HG03457 (cell line): ENCODE measurements at regions not wholly inside any gene's neighbourhood (a gene's known extent, or its start where the extent isn't known, plus 50 kb on each side); places are given as distances from the start of the nearest gene placed in this dataset.

Experiments
- ATAC-seq: cut with Tn5 transposase; IDR thresholded peaks from one replicate; pipeline ENCODE4 v1.9.1; 2021; ENCODE audit warnings: moderate number of reproducible peaks; ENCODE audit not compliant: unreplicated experiment

GRCh38 chr4:140281828-140282552, 91.5 kb upstream of the SCOC start:
- ATAC-seq: no peak

GRCh38 chr4:140277576-140277975, 95.9 kb upstream of the SCOC start:
- no peak for ATAC-seq

- no peak for ATAC-seq
These were observed 101.9 kb upstream of the SCOC start for GRCh38 chr4:140271553-140271952.

- no peak for ATAC-seq
These were observed 104.1 kb upstream of the SCOC start for GRCh38 chr4:140269369-140269768.

GRCh38 chr4:140268186-140268841, 105.1 kb upstream of the SCOC start:
- ATAC-seq: no peak

GRCh38 chr4:140267576-140267975, 105.9 kb upstream of the SCOC start:
- ATAC-seq: no peak

DNA sequence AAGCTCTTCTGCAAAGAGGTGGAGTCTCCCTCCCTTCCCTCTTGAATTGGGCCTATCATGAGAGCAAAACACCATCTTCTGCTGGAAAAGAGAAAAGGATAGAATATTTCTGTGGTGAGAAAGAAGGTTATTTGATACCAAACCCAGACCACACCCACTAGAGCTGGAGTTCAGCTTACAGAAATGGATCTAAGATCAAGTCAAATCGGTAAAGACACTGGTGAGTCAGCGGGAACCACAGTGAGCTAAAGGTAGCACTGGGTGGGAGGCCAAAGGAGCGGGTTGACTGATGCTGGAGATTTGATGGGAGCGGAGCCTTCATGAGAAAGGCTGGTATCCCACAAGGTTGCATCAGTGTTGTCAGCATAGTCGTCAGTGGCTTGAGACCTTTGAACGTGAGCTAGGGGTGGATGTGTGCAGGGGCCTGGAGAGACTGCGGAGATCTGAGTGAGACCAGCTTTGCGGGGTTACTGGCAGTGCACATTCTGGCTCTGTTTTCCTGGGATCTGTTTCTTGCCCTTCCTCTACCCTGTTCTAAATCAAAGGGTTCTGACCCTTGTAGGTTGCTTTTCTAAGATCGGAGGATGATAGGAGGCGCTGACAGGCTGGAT, 106.4 kb upstream of the SCOC start:
- no peak for ATAC-seq

DNA sequence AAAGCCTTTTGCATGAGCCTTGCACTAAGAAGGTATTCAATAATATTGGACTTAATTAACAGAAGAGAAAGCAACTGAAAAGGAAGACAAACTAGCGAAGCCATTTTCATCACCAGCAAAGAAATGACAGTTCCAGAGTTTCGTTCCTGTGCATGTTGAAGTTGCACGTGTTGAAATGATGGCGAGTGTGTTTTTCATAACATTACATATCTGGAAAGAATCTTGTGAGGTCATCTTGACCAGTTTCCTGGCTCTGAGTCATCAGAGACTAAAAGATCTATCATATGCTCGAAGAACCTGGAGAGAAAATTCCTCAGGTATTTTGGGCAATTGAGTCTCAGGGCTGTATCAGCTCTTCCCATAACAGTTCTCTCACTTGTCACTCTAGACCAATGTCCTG, 106.2 kb upstream of the MAML3 start:
- no peak for ATAC-seq

DNA sequence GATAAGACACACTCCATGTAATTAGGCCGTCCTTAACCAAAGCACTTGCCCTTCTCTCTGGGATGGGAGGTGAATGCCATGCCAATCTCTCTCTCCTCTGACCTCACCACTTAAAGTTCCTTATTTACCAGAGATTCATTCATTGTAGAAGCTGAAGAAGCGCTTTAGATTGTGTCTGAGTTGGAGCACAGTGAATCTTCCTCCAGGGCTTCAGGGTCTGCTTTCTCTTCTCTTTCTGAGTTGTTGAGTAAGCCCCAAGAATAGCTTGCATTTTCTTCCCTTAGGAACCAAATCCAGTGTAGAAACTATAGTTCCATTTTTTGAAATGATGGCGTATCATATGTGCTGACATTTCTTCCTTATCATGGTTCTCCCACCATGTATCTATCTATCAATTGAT, 104.5 kb upstream of the MAML3 start:
- no peak for ATAC-seq

- ATAC-seq: no peak
These were observed 103.7 kb upstream of the MAML3 start for GRCh38 chr4:140257461-140258305.

- ATAC-seq: no peak
These were observed 103.0 kb upstream of the MAML3 start for GRCh38 chr4:140256941-140257340.

- no peak for ATAC-seq
These were observed 102.4 kb upstream of the MAML3 start for GRCh38 chr4:140256335-140256734.

DNA sequence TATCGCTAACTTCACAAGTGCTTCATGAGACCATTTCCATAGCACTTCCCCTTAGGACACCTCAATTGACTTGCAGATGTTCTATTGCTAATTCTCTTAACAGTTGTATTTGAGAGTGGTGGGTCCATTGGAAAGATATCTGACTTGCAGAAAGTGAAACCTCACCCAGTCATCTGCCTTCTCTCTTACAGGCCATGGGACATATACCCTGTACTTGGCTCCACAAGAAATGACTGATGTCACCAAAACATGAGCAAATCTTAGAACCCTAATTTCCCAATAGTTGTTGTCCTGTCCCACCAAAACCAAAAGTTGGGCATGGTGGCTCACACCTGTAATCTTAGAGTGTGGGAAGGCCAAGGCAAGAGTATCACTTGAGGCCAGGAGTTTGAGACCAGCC, 101.9 kb upstream of the MAML3 start:
- ATAC-seq: no peak

DNA sequence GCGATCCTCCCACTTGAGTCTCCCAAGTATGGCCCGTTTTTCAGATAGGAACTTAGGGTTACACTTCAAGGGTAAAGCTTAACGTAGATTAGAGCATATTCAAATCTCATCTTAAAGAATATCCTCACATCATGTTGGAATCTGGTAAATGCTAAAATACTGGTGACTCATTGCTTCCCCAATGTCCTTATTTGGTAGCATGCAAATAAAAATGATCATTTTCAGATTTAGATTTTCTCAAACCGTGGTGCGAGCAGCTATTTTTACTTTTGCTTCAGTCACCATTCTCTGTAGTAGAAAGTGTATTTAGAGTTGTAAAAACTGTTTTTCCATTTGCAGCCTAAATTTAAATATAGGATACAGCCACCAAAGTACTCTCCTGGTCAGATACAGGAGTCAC, 101.5 kb upstream of the MAML3 start:
- no peak for ATAC-seq

GRCh38 chr4:140254651-140255299, 100.8 kb upstream of the MAML3 start:
- no peak for ATAC-seq

GRCh38 chr4:140253556-140254027, 99.6 kb upstream of the MAML3 start:
- no peak for ATAC-seq

DNA sequence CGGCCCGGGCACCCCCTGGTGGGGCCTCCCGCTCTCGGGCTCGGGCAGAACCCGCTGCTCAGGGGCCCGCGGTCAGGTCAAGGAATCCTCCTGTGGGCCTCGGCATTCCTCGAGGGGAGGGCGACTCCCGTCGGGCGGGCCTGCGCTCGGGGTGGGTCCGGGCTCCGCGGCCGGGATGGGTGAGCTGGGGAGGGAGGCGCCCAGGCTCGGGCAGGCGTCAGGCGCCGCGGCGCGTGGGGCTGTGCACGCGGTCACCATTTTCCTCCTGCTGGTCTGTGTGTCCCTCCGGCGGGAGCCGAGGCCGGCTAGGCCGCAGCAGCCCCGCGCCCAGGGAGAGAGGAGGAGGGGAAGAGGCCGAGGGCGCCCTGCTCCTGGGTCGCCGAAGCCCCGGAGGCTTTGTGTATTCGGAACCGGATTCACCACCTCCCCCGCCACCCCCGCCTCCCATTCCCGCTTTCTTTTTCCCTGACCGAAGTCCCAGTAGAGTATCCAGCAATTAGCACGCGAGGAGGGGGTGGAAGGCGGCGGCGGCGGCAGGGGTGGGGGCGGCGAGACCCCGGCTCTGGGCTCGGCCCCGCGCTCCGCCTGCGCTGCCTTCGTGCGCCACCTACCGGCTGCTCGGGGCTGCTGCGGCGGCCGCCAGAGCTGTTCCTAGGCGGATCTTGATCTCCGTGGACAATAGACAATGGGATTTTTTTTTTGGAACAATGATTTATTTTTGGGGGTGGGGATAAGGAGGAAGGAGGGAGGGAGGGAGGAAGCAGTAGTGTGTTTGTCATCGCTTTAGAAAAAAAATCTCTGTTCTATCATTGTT, 99.0 kb upstream of the MAML3 start:
- no peak for ATAC-seq

DNA sequence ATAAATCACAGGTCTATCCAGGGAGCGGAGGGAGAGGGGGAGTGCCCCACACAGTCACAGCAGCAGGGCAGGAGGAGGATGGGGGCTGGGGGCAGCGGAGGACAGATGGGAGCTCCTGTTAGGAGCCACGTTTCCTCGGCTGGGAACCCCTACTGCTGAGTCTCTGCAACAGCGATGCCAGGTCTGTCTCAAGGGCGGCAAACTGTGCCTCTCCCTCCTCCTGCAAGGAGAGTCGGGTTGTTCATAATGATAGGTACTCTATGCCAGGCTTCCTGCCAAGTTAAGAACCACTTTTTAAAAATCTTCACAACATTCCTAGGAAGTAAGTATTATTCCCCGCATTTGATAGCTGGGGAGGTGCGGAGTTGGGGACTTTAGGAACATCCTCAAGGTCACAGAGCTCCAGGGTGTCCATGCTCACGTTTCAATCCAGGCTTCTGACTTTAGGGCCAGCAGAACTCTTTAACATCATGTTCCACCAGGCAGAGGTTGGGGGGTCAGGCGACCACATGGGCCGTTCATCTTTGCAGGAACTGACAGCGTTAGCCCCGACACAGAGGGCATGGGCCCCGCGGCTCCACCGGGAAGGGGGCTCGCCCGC, 98.3 kb upstream of the MAML3 start:
- no peak for ATAC-seq

DNA sequence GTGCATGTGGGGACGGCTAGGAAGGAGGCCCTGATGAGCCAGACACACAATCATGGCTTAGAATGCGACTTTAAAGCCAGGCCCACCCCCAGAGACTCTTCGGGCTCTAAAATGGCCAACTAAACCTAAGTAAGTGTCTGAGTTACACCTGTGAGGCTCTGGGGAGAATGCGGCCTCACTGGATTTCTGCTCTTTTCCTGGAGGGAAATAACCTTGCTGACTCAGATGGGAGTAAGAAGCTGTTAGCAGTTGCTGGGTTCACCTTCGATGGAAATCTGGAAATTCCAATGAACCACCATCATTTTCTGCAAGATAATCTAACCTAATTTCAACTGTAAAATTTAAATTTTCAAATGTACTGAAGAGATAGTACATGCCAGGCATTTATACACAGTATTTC, 97.6 kb upstream of the MAML3 start:
- ATAC-seq: no peak
